Naive thymus-derived CD4-positive, alpha-beta T cell (primary cell): ENCODE measurements at regions not wholly inside any gene's neighbourhood (a gene's known extent, or its start where the extent isn't known, plus 50 kb on each side); places are given as distances from the start of the nearest gene placed in this dataset.

Experiments used
- ATAC-seq: fragments of 150-1000 bp; cut with Tn5 transposase; 2 replicates; pipeline ENCODE4 v1.10.0; 2021; ENCODE audit warnings: mild to moderate bottlenecking, moderate library complexity
- CTCF ChIA-PET: fragments of 350-600 bp; sonication (Branson Sonifier 250); formaldehyde crosslinking; loops from one replicate; lab custom pipeline; 2021; ENCODE audit warnings: antibody characterized with exemption; lab: Charles Lee
- POLR2A ChIA-PET: fragments of 350-600 bp; sonication (Branson Sonifier 250); formaldehyde crosslinking; loops from one replicate; lab custom pipeline; 2021; ENCODE audit warnings: antibody characterized with exemption, inconsistent platforms; lab: Charles Lee
- DNase-seq, 9 donors: peaks; one replicate each; pipeline versions ENCODE4 v3.0.0 to v3.0.0-alpha.2; 2020 to 2022; ENCODE audit warnings: mixed read lengths in 1 of 9
- H3K27ac ChIP-seq: one replicate; pipeline ENCODE4 v1.7.0; 2013; ENCODE audit warnings: mild to moderate bottlenecking, low read depth, low read length, moderate library complexity
- H3K27me3 ChIP-seq, 2 donors: one replicate each; pipeline ENCODE4 v1.7.0; 2013; ENCODE audit warnings: low read length in 2 of 2, mild to moderate bottlenecking in 2 of 2, moderate library complexity in 2 of 2; ENCODE audit not compliant: control insufficient read depth in 2 of 2, insufficient read depth in 2 of 2
- H3K36me3 ChIP-seq, 3 experiments: 1 replicate in 2 of 3; 2 replicates in 1 of 3; pipeline ENCODE4 v1.7.0; 2013; ENCODE audit warnings: low read length in 3 of 3, mild to moderate bottlenecking in 3 of 3, moderate library complexity in 1 of 3; ENCODE audit not compliant: insufficient read depth in 3 of 3, control insufficient read depth in 2 of 3
- H3K4me1 ChIP-seq, 2 donors: one replicate each; pipeline ENCODE4 v1.7.0; 2013; ENCODE audit warnings: low read length in 2 of 2, mild to moderate bottlenecking in 2 of 2, moderate library complexity in 1 of 2; ENCODE audit not compliant: control insufficient read depth in 2 of 2, insufficient read depth in 2 of 2
- H3K4me3 ChIP-seq: 2 replicates; pipeline ENCODE4 v1.7.0; 2013; ENCODE audit warnings: mild to moderate bottlenecking, low read length
- H3K9me3 ChIP-seq, 3 experiments: 1 replicate in 2 of 3; 2 replicates in 1 of 3; pipeline ENCODE4 v1.7.0; 2013; ENCODE audit warnings: low read length in 3 of 3; ENCODE audit not compliant: control insufficient read depth in 2 of 3
- H3K27ac Mint-ChIP-seq, 9 donors: one replicate each; pipeline ENCODE4 v1.8.0; 2020 to 2022; ENCODE audit warnings: mixed read lengths in 9 of 9, mild to moderate bottlenecking in 8 of 9, moderate library complexity in 5 of 9, inconsistent platforms in 2 of 9
- H3K27me3 Mint-ChIP-seq, 5 donors: one replicate each; pipeline ENCODE4 v1.8.0; 2021 to 2022; ENCODE audit warnings: mixed read lengths in 5 of 5, mild to moderate bottlenecking in 1 of 5
- H3K36me3 Mint-ChIP-seq, 5 donors: one replicate each; pipeline ENCODE4 v1.8.0; 2020 to 2022; ENCODE audit warnings: mixed read lengths in 5 of 5, mild to moderate bottlenecking in 3 of 5, inconsistent platforms in 1 of 5
- H3K4me1 Mint-ChIP-seq, 7 donors: one replicate each; pipeline ENCODE4 v1.8.0; 2020 to 2022; ENCODE audit warnings: mixed read lengths in 7 of 7, mild to moderate bottlenecking in 3 of 7, inconsistent platforms in 1 of 7
- H3K4me3 Mint-ChIP-seq, 10 donors: one replicate each; pipeline ENCODE4 v1.8.0; 2020 to 2022; ENCODE audit warnings: mild to moderate bottlenecking in 10 of 10, mixed read lengths in 10 of 10, moderate library complexity in 6 of 10, inconsistent platforms in 2 of 10
- H3K9me3 Mint-ChIP-seq, 11 donors: one replicate each; pipeline ENCODE4 v1.8.0; 2020 to 2022; ENCODE audit warnings: mixed read lengths in 11 of 11, mild to moderate bottlenecking in 4 of 11, inconsistent platforms in 1 of 11, moderate library complexity in 1 of 11
- intact Hi-C, 2 donors: fragments of 100-400 bp; cut with micrococcal nuclease; formaldehyde crosslinking; loops; one replicate each; pipeline ENCODE4 v1.15.1; 2023

DNA sequence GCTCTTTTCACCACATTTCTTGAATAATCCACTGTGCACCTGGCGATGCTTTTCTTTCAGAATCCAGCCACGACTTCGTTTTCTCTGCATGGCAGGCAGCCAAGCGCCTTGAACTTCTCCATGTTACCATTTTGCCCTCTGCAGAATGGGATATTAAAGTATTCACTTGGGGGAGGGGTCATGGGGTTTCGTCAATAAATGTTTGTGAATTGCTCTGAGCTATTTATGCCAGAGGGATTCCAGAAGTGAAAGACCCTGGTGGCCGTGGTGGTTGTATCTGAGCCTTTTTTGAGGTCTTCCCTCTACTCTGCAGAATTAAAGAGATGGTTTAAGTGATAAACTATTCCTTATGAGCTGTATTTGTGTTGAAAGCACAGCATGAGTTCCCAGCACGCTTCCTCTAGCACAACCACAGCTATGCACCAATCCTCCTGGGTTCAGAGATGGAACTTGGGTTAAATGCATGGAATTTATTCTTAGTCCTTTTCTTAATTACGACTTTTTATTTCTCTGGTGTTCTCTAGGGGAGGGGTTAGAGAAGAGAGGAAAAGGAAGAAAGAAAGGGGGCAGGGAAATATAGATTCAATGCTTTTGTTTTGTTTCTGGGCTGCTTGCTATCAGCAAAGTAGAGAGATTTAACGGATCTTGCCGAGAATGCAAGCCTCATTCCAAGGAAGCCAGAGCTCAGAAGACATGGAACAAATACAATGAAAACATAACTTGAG lies 478.2 kb upstream of the TNC start:
- Mint-ChIP-seq H3K36me3 (no peaks in the 10 kb centered on the region), H3K9me3 (no peaks in the 10 kb centered on the region), H3K27me3 (peaks cover 27 to 54% (median 44%) of the 10 kb centered on the region in 5 donors), H3K4me1 (no peaks in the 10 kb centered on the region), H3K4me3 (no peak overlapping the region), H3K27ac (no peak overlapping the region)
- H3K4me3 ChIP-seq, result no peak overlapping the region
- no peaks in the 10 kb centered on the region for H3K4me1 ChIP-seq
- no peak overlapping the region for H3K27ac ChIP-seq
- H3K27me3 ChIP-seq, result no peaks in the 10 kb centered on the region
- DNase-seq, result no peak
- intact Hi-C loops, result no loop called here
- H3K9me3 ChIP-seq, result no peaks in the 10 kb centered on the region
- no peaks in the 10 kb centered on the region for H3K36me3 ChIP-seq
- no peak for ATAC-seq
- ChIA-PET CTCF (no interaction called here), POLR2A (no interaction called here)

DNA sequence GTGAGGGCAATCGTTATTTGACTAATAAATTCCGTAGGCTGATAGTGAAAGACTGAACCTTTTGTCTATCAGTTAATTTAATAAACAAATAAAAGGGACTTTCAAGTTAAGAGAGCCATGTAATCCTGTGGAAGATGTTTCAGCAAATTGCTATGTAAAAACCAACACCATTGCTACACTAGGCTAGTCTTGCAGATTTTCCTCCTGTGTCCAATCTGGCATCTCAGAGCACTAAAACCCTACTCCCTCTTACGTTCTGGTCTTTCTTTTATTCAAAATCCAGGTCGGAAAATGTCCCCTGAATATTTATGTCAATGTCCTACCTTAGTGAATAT lies 478.8 kb upstream of the TNC start:
- Mint-ChIP-seq H3K27me3 (peaks cover 28 to 57% (median 47%) of the 10 kb centered on the region in 5 donors), H3K4me3 (no peak overlapping the region), H3K9me3 (peaks cover 0 to 1% (median 0%) of the 10 kb centered on the region in 11 donors), H3K36me3 (no peaks in the 10 kb centered on the region), H3K27ac (no peak overlapping the region), H3K4me1 (no peaks in the 10 kb centered on the region)
- ATAC-seq (no peak), DNase-seq (no peak)
- POLR2A ChIA-PET, result no interaction called here
- no peaks in the 10 kb centered on the region for H3K36me3 ChIP-seq
- intact Hi-C loops, result no loop called here
- H3K4me3 ChIP-seq, result no peak overlapping the region
- H3K27ac ChIP-seq, result no peak overlapping the region
- no peaks in the 10 kb centered on the region for H3K9me3 ChIP-seq
- H3K4me1 ChIP-seq, result no peaks in the 10 kb centered on the region
- no peaks in the 10 kb centered on the region for H3K27me3 ChIP-seq
- CTCF ChIA-PET, result no interaction called here

DNA sequence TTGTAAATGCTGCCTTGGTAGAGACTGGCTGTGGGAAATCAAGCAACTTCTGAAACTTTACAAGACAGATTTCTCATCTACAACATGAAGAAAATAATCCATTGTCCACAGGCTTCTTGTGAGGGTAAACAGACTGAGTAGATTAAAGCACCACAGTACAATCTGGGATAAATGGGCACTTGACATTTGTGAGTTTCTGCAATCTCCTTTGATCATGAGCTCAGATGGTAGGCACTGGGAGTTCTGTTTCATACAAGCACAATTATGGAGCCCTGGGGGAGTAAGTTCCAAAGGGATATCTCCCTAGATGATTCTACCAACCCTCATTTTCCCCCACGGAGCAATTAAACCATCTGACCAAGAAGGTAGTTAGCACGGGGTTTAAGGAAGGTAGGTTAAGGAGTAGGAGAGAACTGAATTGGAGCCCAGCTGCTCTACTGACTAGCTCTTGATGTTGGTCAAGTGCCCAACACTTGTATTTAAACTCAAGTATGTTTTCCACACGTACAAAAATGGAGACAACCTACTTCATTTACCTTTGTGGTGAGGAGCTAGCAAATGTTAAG lies 479.5 kb upstream of the TNC start:
- no peaks in the 10 kb centered on the region for H3K36me3 Mint-ChIP-seq
- H3K27ac ChIP-seq, result no peak overlapping the region
- H3K4me1 ChIP-seq, result no peaks in the 10 kb centered on the region
- no peak overlapping the region for H3K27ac Mint-ChIP-seq
- no peak for DNase-seq
- ChIA-PET CTCF (no interaction called here), POLR2A (no interaction called here)
- intact Hi-C loops, result no loop called here
- H3K4me1 Mint-ChIP-seq, result no peaks in the 10 kb centered on the region
- no peaks in the 10 kb centered on the region for H3K9me3 ChIP-seq
- peaks cover 0 to 1% (median 0%) of the 10 kb centered on the region in 11 donors for H3K9me3 Mint-ChIP-seq
- H3K36me3 ChIP-seq, result no peaks in the 10 kb centered on the region
- H3K4me3 Mint-ChIP-seq, result no peak overlapping the region
- H3K27me3 Mint-ChIP-seq, result peaks cover 28 to 54% (median 49%) of the 10 kb centered on the region in 5 donors
- H3K27me3 ChIP-seq, result no peaks in the 10 kb centered on the region
- H3K4me3 ChIP-seq, result no peak overlapping the region
- ATAC-seq, result no peak

DNA sequence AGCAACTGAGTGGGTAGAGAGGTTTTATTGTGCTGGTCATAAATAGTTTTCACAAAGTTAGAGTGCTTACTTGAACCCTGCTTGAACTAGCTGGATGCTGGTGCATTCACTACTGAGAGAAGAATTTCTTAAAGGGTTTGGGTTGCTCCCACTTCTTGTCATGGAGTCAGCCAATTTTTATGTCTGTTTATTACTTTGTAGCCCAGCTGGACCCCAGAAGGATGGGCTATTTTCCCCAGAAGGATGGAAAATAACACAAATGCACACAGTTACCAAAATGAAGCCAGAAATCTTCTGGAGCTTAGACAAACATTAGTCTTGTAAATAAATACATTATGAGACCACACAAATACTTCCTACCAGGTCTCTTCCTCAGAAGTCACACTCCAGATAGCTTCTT lies 480.8 kb upstream of the TNC start:
- Mint-ChIP-seq H3K4me1 (no peaks in the 10 kb centered on the region), H3K4me3 (no peak overlapping the region), H3K36me3 (no peaks in the 10 kb centered on the region), H3K27me3 (peaks cover 28 to 47% (median 44%) of the 10 kb centered on the region in 5 donors), H3K9me3 (peaks cover 0 to 1% (median 0%) of the 10 kb centered on the region in 11 donors), H3K27ac (no peak overlapping the region)
- CTCF ChIA-PET, result no interaction called here
- no peaks in the 10 kb centered on the region for H3K27me3 ChIP-seq
- H3K4me3 ChIP-seq, result no peak overlapping the region
- no peaks in the 10 kb centered on the region for H3K9me3 ChIP-seq
- no peaks in the 10 kb centered on the region for H3K36me3 ChIP-seq
- ATAC-seq (no peak), DNase-seq (no peak)
- intact Hi-C loops, result no loop called here
- no peak overlapping the region for H3K27ac ChIP-seq
- POLR2A ChIA-PET, result no interaction called here
- H3K4me1 ChIP-seq, result no peaks in the 10 kb centered on the region

DNA sequence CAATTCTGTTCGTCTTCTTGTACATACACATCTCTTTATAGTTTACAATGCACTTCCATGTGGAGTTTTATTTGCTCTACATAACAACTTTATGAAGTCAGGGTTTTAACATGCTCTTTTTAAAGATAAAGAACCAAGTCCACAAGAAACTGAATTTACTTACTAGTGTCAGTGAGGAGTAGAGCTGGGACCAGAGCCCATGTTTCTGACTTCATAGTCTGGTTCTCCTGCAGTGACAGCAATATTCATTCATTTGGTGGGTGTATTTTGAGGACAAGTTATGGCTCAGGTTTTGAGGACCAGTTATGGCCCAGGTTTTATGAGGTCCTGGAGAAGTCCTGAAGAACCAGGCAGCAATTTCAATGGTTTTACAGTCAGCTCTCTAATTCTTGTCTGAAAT lies 481.9 kb upstream of the TNC start:
- Histone ChIP-seq H3K4me3 (no peak overlapping the region), H3K27me3 (no peaks in the 10 kb centered on the region), H3K4me1 (no peaks in the 10 kb centered on the region), H3K36me3 (no peaks in the 10 kb centered on the region), H3K9me3 (no peaks in the 10 kb centered on the region), H3K27ac (no peak overlapping the region)
- Mint-ChIP-seq H3K4me3 (no peak overlapping the region), H3K27me3 (peaks cover 22 to 42% (median 34%) of the 10 kb centered on the region in 5 donors), H3K4me1 (no peaks in the 10 kb centered on the region), H3K27ac (no peak overlapping the region), H3K36me3 (no peaks in the 10 kb centered on the region), H3K9me3 (peaks cover 0 to 1% (median 0%) of the 10 kb centered on the region in 11 donors)
- intact Hi-C loops, result no loop called here
- POLR2A ChIA-PET, result no interaction called here
- ATAC-seq (no peak), DNase-seq (no peak)
- CTCF ChIA-PET, result no interaction called here

DNA sequence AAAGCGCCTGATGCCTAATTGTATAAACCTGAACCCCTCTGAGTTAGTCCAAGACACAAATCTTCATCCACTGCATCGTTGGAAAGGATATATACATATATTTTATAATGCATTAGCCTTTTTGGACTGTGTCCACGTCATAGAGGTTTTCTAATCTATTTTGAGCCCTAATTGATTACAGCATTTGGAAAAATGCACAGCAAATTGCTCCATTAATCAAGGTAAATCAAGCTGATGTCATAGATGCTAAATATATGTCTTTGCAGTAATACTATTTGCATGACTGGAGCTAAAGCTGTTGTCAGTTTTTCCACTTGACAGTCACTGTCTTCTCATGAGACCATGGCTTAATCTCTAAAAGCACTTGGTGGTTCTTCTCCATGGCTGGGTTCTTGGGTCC lies 483.5 kb upstream of the TNC start:
- Mint-ChIP-seq H3K9me3 (peaks cover 0 to 1% (median 0%) of the 10 kb centered on the region in 11 donors), H3K27me3 (peaks cover 13 to 32% (median 22%) of the 10 kb centered on the region in 5 donors), H3K27ac (no peak overlapping the region), H3K36me3 (no peaks in the 10 kb centered on the region), H3K4me1 (no peaks in the 10 kb centered on the region), H3K4me3 (no peak overlapping the region)
- H3K9me3 ChIP-seq, result no peaks in the 10 kb centered on the region
- no peak overlapping the region for H3K4me3 ChIP-seq
- ATAC-seq (no peak), DNase-seq (no peak)
- ChIA-PET POLR2A (no interaction called here), CTCF (no interaction called here)
- no peaks in the 10 kb centered on the region for H3K4me1 ChIP-seq
- no peaks in the 10 kb centered on the region for H3K36me3 ChIP-seq
- intact Hi-C loops, result no loop called here
- H3K27ac ChIP-seq, result no peak overlapping the region
- H3K27me3 ChIP-seq, result no peaks in the 10 kb centered on the region

DNA sequence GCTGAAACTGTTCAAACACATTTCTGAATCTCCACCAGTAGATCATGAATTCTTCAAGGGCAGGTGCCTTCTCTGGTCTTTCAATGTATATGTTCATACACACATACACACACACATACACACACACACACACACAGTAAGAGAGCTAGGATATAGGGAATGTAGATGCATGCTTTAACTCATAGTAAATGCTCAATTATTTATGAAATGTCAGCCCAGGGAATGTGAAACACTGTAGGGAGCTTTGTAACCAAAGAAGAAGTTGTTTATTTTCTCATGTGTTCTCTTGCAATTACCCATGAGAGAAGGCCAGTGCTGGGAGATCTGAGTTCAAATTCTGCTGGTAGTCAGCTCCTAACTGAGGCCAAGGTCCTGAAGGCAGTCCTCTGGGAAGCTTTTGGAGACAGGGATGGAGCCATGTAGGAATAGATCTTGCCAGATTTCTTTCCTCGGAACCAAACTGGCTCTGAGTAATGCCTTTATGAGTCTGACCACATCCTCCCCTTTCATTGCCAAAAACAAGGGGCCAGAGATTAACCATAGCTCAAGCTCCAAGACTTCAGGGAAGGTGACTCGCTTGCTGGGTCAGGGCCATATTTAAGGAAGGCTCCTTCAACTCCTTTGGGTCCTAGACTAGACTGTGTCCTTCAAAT lies 487.0 kb upstream of the TNC start:
- ChIA-PET CTCF (no interaction called here), POLR2A (no interaction called here)
- Histone ChIP-seq H3K27me3 (peaks cover 0 to 3% of the 10 kb centered on the region in 2 donors), H3K27ac (no peak overlapping the region), H3K4me3 (no peak overlapping the region), H3K36me3 (no peaks in the 10 kb centered on the region), H3K4me1 (no peaks in the 10 kb centered on the region), H3K9me3 (no peaks in the 10 kb centered on the region)
- DNase-seq, result no peak
- Mint-ChIP-seq H3K4me1 (no peaks in the 10 kb centered on the region), H3K36me3 (no peaks in the 10 kb centered on the region), H3K4me3 (no peak overlapping the region), H3K27ac (no peak overlapping the region), H3K9me3 (peaks cover 0 to 4% (median 0%) of the 10 kb centered on the region in 11 donors), H3K27me3 (peaks cover 0 to 14% (median 10%) of the 10 kb centered on the region in 5 donors)
- intact Hi-C loops, result no loop called here
- ATAC-seq, result no peak
